Osteoblast (primary cell): ENCODE measurements at regions not wholly inside any gene's neighbourhood (a gene's known extent, or its start where the extent isn't known, plus 50 kb on each side); places are given as distances from the start of the nearest gene placed in this dataset.

Experiments used
- DNase-seq: peaks from one replicate; pipeline ENCODE4 v3.0.0; 2011; ENCODE audit warnings: low spot score, mixed read lengths; ENCODE audit not compliant: insufficient read length; ENCODE audit errors: missing footprints
- H2AFZ ChIP-seq: 2 replicates; pipeline ENCODE4 v1.6.0; 2011; ENCODE audit warnings: mild to moderate bottlenecking, low read length
- H3K27ac ChIP-seq: 2 replicates; pipeline ENCODE4 v1.5.1; 2011; ENCODE audit warnings: mild to moderate bottlenecking, low read depth, low read length, moderate library complexity
- H3K27me3 ChIP-seq: 2 replicates; pipeline ENCODE4 v1.6.0; 2012; ENCODE audit warnings: mild to moderate bottlenecking, control low read depth, inconsistent platforms, low read length, moderate library complexity; ENCODE audit not compliant: insufficient read depth
- H3K36me3 ChIP-seq: 2 replicates; pipeline ENCODE4 v1.5.1; 2011; ENCODE audit warnings: mild to moderate bottlenecking, low read length, control low read depth, moderate library complexity; ENCODE audit not compliant: insufficient read depth
- H3K4me1 ChIP-seq: 2 replicates; pipeline ENCODE4 v1.5.1; 2011; ENCODE audit warnings: mild to moderate bottlenecking, low read length, control low read depth, moderate library complexity; ENCODE audit not compliant: insufficient read depth
- H3K4me2 ChIP-seq: 2 replicates; pipeline ENCODE4 v1.6.0; 2011; ENCODE audit warnings: mild to moderate bottlenecking, low read length; ENCODE audit not compliant: insufficient read depth
- H3K4me3 ChIP-seq: fragments of 200-600 bp; sonication (generic); 3 replicates; pipeline ENCODE4 v1.5.1; 2012; ENCODE audit warnings: mild to moderate bottlenecking, low read length, inconsistent platforms; ENCODE audit not compliant: insufficient read depth
- H3K79me2 ChIP-seq: 2 replicates; pipeline ENCODE4 v1.6.0; 2012; ENCODE audit warnings: mild to moderate bottlenecking, low read length, control low read depth, inconsistent platforms; ENCODE audit not compliant: insufficient read depth
- H3K9me3 ChIP-seq: 2 replicates; pipeline ENCODE4 v1.5.1; 2011; ENCODE audit warnings: low read depth, low read length, control low read depth
- H4K20me1 ChIP-seq: 2 replicates; pipeline ENCODE4 v1.6.0; 2012; ENCODE audit warnings: mild to moderate bottlenecking, low read length, control low read depth; ENCODE audit not compliant: insufficient read depth
- CTCF ChIP-seq: IDR thresholded peaks from 2 replicates; pipeline ENCODE4 v1.5.1; 2011; ENCODE audit warnings: mild to moderate bottlenecking, low read depth, low read length, moderate library complexity; ENCODE audit errors: extremely low read depth

- Histone ChIP-seq H3K27me3 (peaks cover 15% of the 10 kb centered on the region), H2AFZ (no peak overlapping the region), H3K36me3 (no peaks in the 10 kb centered on the region), H3K4me2 (no peak overlapping the region), H4K20me1 (no peaks in the 10 kb centered on the region), H3K79me2 (no peaks in the 10 kb centered on the region), H3K4me1 (no peaks in the 10 kb centered on the region), H3K27ac (no peak overlapping the region), H3K9me3 (no peaks in the 10 kb centered on the region), H3K4me3 (no peak overlapping the region)
- TF ChIP-seq CTCF, result no peak
- no peak for DNase-seq
These were observed 119.0 kb upstream of the FGF3 start for GRCh38 chr11:69938206-69938605.

- H2AFZ ChIP-seq, result peak overlapping the region; percentile 41
- no peak for TF ChIP-seq CTCF
- no peak overlapping the region for H3K4me3 ChIP-seq
These were observed 120.5 kb upstream of the FGF3 start for GRCh38 chr11:69939551-69940245.

GRCh38 chr11:69940246-69940610 lies 121.0 kb upstream of the FGF3 start:
- no peak for TF ChIP-seq CTCF
- Histone ChIP-seq H2AFZ (no peak overlapping the region), H3K4me3 (no peak overlapping the region), H4K20me1 (no peaks in the 10 kb centered on the region), H3K4me1 (no peaks in the 10 kb centered on the region), H3K27ac (no peak overlapping the region), H3K36me3 (no peaks in the 10 kb centered on the region), H3K79me2 (no peaks in the 10 kb centered on the region), H3K4me2 (no peak overlapping the region), H3K27me3 (peaks cover 21% of the 10 kb centered on the region), H3K9me3 (no peaks in the 10 kb centered on the region)
- DNase-seq, result no peak

More at GRCh38 chr11:69939551-69940245, 120.5 kb upstream of the FGF3 start:
- Histone ChIP-seq H3K79me2 (no peaks in the 10 kb centered on the region), H4K20me1 (no peaks in the 10 kb centered on the region), H3K27ac (no peak overlapping the region), H3K4me2 (peak overlapping the region; percentile 43), H3K27me3 (peaks cover 19% of the 10 kb centered on the region), H3K36me3 (no peaks in the 10 kb centered on the region), H3K4me1 (no peaks in the 10 kb centered on the region), H3K9me3 (no peaks in the 10 kb centered on the region)
- peak; percentile 83 for DNase-seq

- no peaks in the 10 kb centered on the region for H4K20me1 ChIP-seq
- no peaks in the 10 kb centered on the region for H3K79me2 ChIP-seq
- H3K9me3 ChIP-seq, result no peaks in the 10 kb centered on the region
- H3K4me2 ChIP-seq, result no peak overlapping the region
- no peak overlapping the region for H3K27ac ChIP-seq
- H3K27me3 ChIP-seq, result peaks cover 31% of the 10 kb centered on the region
- no peak overlapping the region for H3K4me3 ChIP-seq
- DNase-seq, result no peak
- no peaks in the 10 kb centered on the region for H3K36me3 ChIP-seq
- H2AFZ ChIP-seq, result no peak overlapping the region
- H3K4me1 ChIP-seq, result no peaks in the 10 kb centered on the region
- TF ChIP-seq CTCF, result no peak
These were observed 122.5 kb upstream of the FGF3 start for GRCh38 chr11:69941546-69942332.
